Left ventricle myocardium inferior (tissue), 1 donor: ENCODE measurements at regions not wholly inside any gene's neighbourhood (a gene's known extent, or its start where the extent isn't known, plus 50 kb on each side); places are given as distances from the start of the nearest gene placed in this dataset.
"Not testable (repeated sequence)": the region's sequence is repeated elsewhere in the genome, so short reads cannot be mapped to it uniquely, and the experiment has no call there.

Source experiments
- DNase-seq: peaks from one replicate; pipeline ENCODE4 v3.0.0-alpha.2; 2020
- H3K27ac ChIP-seq: fragments of 200-600 bp; replicated peaks from 2 replicates; pipeline ENCODE4 v1.8.0; 2021
- H3K27me3 ChIP-seq: fragments of 200-600 bp; 2 replicates; pipeline ENCODE4 v1.8.0; 2021; ENCODE audit warnings: low read depth
- H3K36me3 ChIP-seq: fragments of 200-600 bp; 2 replicates; pipeline ENCODE4 v1.8.0; 2021
- H3K4me1 ChIP-seq: fragments of 200-600 bp; 2 replicates; pipeline ENCODE4 v1.8.0; 2021
- H3K4me3 ChIP-seq: fragments of 200-600 bp; 2 replicates; pipeline ENCODE4 v1.8.0; 2021; ENCODE audit warnings: mild to moderate bottlenecking, moderate library complexity
- H3K9me3 ChIP-seq: fragments of 200-600 bp; replicated peaks from 2 replicates; pipeline ENCODE4 v1.8.0; 2021
- intact Hi-C: fragments of 100-400 bp; cut with micrococcal nuclease; formaldehyde crosslinking; loops from one replicate; pipeline ENCODE4 v1.11.0; 2022
- TF ChIP-seq, protein P1 (sequence below): fragments of 200-600 bp; IDR thresholded peaks from 2 replicates; pipeline ENCODE4 v1.8.0; 2021; ENCODE audit warnings: antibody characterized with exemption, mild to moderate bottlenecking, borderline replicate concordance
- donor health status: DM: no; HTN: yes; CAD: no; lungs with severe emphysema.

DNA sequence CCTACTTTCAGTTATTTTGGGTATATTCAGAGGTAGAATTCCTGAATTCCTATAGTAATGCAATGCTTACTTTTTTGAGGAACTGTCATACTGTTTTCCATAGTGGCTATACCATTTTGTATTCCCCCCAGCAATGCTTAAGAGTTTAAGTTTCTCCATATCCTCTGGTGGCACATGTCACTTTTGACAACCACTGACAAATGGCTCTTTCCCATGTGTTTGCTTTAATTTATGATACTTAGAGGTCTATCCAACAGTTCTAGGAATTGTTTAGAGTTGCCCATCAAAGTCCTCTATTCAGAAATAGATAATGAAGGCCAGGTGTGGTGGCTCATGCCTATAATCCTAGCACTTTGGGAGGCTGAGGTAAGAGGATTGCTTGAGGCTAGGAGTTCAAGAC lies 128.9 kb upstream of the CFAP20DC start:
- intact Hi-C loops, result no loop called here

DNA sequence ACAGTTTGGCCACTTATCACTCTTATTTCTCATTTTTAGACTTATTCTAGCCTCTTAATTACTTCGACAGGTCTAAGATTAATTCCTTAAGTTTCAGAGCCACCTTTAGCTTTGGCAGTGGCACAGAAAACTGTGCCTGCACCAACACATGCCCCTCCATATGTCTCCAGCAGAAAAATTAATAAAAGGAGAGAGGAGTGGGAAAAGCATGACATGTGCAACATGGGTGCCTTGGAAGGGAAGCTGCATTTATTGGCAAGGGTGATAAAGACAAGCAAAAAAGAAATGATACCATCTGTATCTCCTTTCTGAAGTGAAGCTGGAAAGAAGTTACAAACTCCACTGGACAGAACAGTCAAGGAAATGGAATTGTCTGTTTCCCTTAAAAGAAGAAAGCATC lies 121.7 kb upstream of the CFAP20DC start:
- TF ChIP-seq, protein P1, sequence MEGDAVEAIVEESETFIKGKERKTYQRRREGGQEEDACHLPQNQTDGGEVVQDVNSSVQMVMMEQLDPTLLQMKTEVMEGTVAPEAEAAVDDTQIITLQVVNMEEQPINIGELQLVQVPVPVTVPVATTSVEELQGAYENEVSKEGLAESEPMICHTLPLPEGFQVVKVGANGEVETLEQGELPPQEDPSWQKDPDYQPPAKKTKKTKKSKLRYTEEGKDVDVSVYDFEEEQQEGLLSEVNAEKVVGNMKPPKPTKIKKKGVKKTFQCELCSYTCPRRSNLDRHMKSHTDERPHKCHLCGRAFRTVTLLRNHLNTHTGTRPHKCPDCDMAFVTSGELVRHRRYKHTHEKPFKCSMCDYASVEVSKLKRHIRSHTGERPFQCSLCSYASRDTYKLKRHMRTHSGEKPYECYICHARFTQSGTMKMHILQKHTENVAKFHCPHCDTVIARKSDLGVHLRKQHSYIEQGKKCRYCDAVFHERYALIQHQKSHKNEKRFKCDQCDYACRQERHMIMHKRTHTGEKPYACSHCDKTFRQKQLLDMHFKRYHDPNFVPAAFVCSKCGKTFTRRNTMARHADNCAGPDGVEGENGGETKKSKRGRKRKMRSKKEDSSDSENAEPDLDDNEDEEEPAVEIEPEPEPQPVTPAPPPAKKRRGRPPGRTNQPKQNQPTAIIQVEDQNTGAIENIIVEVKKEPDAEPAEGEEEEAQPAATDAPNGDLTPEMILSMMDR, result no peak
- intact Hi-C loops, result no loop called here

More for the DNA sequence above, 128.9 kb upstream of the CFAP20DC start:
- Histone ChIP-seq H3K9me3 (peaks cover 19% of the 10 kb centered on the region), H3K36me3 (no peaks in the 10 kb centered on the region), H3K4me1 (no peaks in the 10 kb centered on the region), H3K27me3 (peaks cover 7% of the 10 kb centered on the region), H3K27ac (no peak overlapping the region), H3K4me3 (no peak overlapping the region)
- DNase-seq, result no peak
- TF ChIP-seq, protein P1, result no peak

DNA sequence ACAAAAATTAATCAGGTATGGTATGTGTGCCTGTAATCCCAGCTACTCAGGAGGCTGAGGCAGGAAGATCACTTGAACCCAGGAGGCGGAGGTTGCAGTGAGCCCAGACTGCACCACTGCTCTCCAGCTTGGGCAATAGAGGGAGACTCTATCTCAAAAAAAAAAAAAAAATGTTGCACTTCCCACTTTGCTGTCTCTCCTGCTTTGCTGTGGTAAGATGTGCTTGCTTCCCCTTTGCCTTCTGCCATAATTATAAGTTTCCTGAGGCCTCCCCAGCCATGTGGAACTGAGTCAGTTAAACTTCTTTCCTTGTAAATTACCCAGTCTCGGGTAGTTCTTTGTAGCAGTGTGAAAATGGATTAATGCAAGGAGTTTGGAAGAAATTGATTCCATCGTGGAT lies 120.3 kb upstream of the CFAP20DC start:
- H3K27ac ChIP-seq, H3K4me3 ChIP-seq, H3K36me3 ChIP-seq, DNase-seq, H3K27me3 ChIP-seq, intact Hi-C loops, H3K4me1 ChIP-seq: not testable (repeated sequence)
- H3K9me3 ChIP-seq, result peaks cover 14% of the 10 kb centered on the region

More for the DNA sequence above, 121.7 kb upstream of the CFAP20DC start:
- H3K4me1 ChIP-seq, result no peaks in the 10 kb centered on the region
- no peak overlapping the region for H3K27ac ChIP-seq
- no peak for DNase-seq
- no peaks in the 10 kb centered on the region for H3K27me3 ChIP-seq
- peaks cover 27% of the 10 kb centered on the region for H3K9me3 ChIP-seq
- no peaks in the 10 kb centered on the region for H3K36me3 ChIP-seq
- no peak overlapping the region for H3K4me3 ChIP-seq

DNA sequence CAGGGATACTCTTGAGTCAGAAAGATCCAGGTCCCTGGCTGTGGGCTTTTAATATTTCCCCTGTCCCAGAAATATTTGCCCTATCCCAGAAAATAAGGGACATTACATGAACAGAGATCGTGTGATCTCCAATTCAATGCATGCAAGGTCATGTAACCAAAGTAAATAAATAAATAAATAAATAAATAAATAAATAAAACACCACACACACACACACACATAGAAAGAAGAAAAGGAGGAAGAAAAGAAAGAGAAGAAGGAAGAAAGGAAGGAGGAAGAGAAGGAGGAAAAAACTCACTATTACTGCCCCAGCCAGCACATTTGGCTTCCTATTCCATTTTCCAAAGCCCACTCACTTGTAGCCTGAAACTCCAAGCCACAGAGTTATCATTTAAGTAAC lies 117.9 kb upstream of the CFAP20DC start:
- Histone ChIP-seq H3K4me3 (no peak overlapping the region), H3K4me1 (no peaks in the 10 kb centered on the region), H3K36me3 (no peaks in the 10 kb centered on the region), H3K9me3 (peaks cover 9% of the 10 kb centered on the region), H3K27me3 (no peaks in the 10 kb centered on the region), H3K27ac (no peak overlapping the region)
- intact Hi-C loops, result no loop called here
- TF ChIP-seq, protein P1, result no peak
- no peak for DNase-seq

DNA sequence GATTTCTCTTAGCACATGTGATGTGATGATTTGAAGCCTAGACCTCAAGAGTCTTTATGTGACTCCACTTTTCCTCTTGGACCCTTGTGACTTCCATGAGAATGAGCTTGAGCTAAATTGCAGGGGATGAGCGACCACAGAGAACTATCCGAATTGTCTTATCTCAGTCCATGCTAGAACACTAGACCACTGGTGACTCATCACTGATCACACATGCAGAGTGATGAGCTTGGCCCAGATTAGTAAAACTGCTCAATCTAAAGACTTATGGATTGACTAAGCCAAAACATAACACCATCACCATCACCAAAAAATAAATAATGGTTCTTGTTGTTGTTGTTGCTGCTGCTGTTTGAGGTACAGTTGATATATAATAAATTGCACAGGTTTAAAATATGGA lies 114.1 kb upstream of the CFAP20DC start:
- DNase-seq, result no peak
- TF ChIP-seq, protein P1, result no peak

DNA sequence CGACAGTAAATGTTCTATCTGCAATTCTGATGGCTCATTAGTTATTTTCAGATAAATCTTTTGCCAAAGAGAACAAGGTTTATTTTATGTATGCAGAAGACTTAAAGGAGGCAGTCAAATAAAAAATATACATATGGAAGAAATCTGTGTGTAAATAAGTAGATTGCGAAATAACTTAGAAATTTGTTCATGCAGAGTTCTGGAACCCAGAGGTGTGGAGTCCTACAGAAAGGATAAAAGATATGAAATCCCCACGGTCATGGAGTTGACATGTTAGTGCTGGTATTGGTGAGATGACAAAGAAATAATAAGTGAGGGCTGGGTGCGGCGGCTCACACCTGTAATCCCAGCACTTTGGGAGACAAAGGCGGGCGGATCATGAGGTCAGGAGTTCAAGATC lies 111.2 kb upstream of the CFAP20DC start:
- H3K9me3 ChIP-seq, result no peaks in the 10 kb centered on the region
- TF ChIP-seq, protein P1, result no peak
- no peaks in the 10 kb centered on the region for H3K27me3 ChIP-seq
- intact Hi-C loops, result no loop called here
- H3K36me3 ChIP-seq, result no peaks in the 10 kb centered on the region
- no peak overlapping the region for H3K4me3 ChIP-seq
- no peaks in the 10 kb centered on the region for H3K4me1 ChIP-seq
- no peak for DNase-seq
- no peak overlapping the region for H3K27ac ChIP-seq

More for the DNA sequence above, 114.1 kb upstream of the CFAP20DC start:
- H3K4me1 ChIP-seq, result no peaks in the 10 kb centered on the region
- no peaks in the 10 kb centered on the region for H3K27me3 ChIP-seq
- no peak overlapping the region for H3K27ac ChIP-seq
- H3K9me3 ChIP-seq, result no peaks in the 10 kb centered on the region
- no peaks in the 10 kb centered on the region for H3K36me3 ChIP-seq
- intact Hi-C loops, result no loop called here
- no peak overlapping the region for H3K4me3 ChIP-seq
